Fibroblast of skin of back (primary cell): ENCODE measurements at regions not wholly inside any gene's neighbourhood (a gene's known extent, or its start where the extent isn't known, plus 50 kb on each side); places are given as distances from the start of the nearest gene placed in this dataset.
"Not testable (repeated sequence)": the region's sequence is repeated elsewhere in the genome, so short reads cannot be mapped to it uniquely, and the experiment has no call there.

Experiments
- DNase-seq: peaks from one replicate; pipeline ENCODE4 v3.0.0-alpha.2; 2013

- not testable (repeated sequence) for DNase-seq
Measured at GRCh38 chr2:242130682-242131081, 261.2 kb downstream of the RTP5 start.

- DNase-seq, result not testable (repeated sequence)
Measured at GRCh38 chr2:242159921-242160320, 290.4 kb downstream of the RTP5 start.

GRCh38 chr2:242165115-242165514 lies 295.6 kb downstream of the RTP5 start:
- not testable (repeated sequence) for DNase-seq

- not testable (repeated sequence) for DNase-seq
Measured at GRCh38 chr2:242171290-242171689, 301.8 kb downstream of the RTP5 start.
